Small intestine (tissue), 7 donors: ENCODE measurements at regions not wholly inside any gene's neighbourhood (a gene's known extent, or its start where the extent isn't known, plus 50 kb on each side); places are given as distances from the start of the nearest gene placed in this dataset.
"Not testable (repeated sequence)": the region's sequence is repeated elsewhere in the genome, so short reads cannot be mapped to it uniquely, and the experiment has no call there.

Source experiments
- DNase-seq, 2 donors: peaks; one replicate each; pipeline versions ENCODE4 v3.0.0 to v3.0.0-alpha.2; 2013
- FAIRE-seq: peaks from 2 replicates; lab custom pipeline; 2012; peaks lifted over from hg19 to GRCh38; lab: Jason Lieb, UNC
- H3K27ac ChIP-seq, 3 donors: one replicate each; pipeline ENCODE4 v1.5.1; 2013; ENCODE audit warnings: low read length in 2 of 3, mild to moderate bottlenecking in 2 of 3, control low read depth in 1 of 3, inconsistent platforms in 1 of 3, low read depth in 1 of 3, moderate library complexity in 1 of 3
- H3K27me3 ChIP-seq, 3 donors: one replicate each; pipeline ENCODE4 v1.6.1; 2013; ENCODE audit warnings: low read length in 3 of 3, inconsistent platforms in 1 of 3; ENCODE audit not compliant: control insufficient read depth in 3 of 3, insufficient read depth in 3 of 3
- H3K36me3 ChIP-seq, 3 donors: one replicate each; pipeline ENCODE4 v1.6.1; 2013; ENCODE audit warnings: low read length in 3 of 3, inconsistent platforms in 1 of 3, low read depth in 1 of 3, mild to moderate bottlenecking in 1 of 3, moderate library complexity in 1 of 3; ENCODE audit not compliant: control insufficient read depth in 3 of 3, insufficient read depth in 2 of 3
- H3K4me1 ChIP-seq, 3 donors: one replicate each; pipeline ENCODE4 v1.6.1; 2013; ENCODE audit warnings: low read length in 2 of 3, inconsistent platforms in 1 of 3, low read depth in 1 of 3, mild to moderate bottlenecking in 1 of 3, moderate library complexity in 1 of 3; ENCODE audit not compliant: control insufficient read depth in 3 of 3, insufficient read depth in 2 of 3
- H3K4me3 ChIP-seq, 3 donors: one replicate each; pipeline ENCODE4 v1.5.1; 2013; ENCODE audit warnings: low read length in 3 of 3, control low read depth in 1 of 3, inconsistent platforms in 1 of 3, low read depth in 1 of 3, mild to moderate bottlenecking in 1 of 3, moderate library complexity in 1 of 3
- H3K9me3 ChIP-seq, 2 donors: one replicate each; pipeline ENCODE4 v1.6.1; 2013; ENCODE audit warnings: low read depth in 1 of 2, low read length in 1 of 2; ENCODE audit not compliant: control insufficient read depth in 2 of 2, insufficient read depth in 1 of 2
- WGBS, 3 donors: extraction: QIAGEN DNeasy Blood & Tissue Kit; methylation state at CpG; one replicate each; pipeline ENCODE4 v1.1.7; 2013; 5-methylcytosine and 5-hydroxymethylcytosine counted together
- donor health status: healthy with polysubstance abuse.
- donor health status: control.
- donor health status: control.
- donor health status: Bipolar disorder and iron deficiency.
- donor health status: healthy.

- H3K27me3 ChIP-seq: no peaks in the 10 kb centered on the region
- no peaks in the 10 kb centered on the region for H3K9me3 ChIP-seq
- no peak for FAIRE-seq
- 65 to 85% (median 78%) methylated on average over 5 of the region's 5 CpGs for WGBS, 3 donors
- DNase-seq: no peak
- no peaks in the 10 kb centered on the region for H3K4me1 ChIP-seq
- no peak overlapping the region for H3K4me3 ChIP-seq
- no peaks in the 10 kb centered on the region for H3K36me3 ChIP-seq
- no peak overlapping the region for H3K27ac ChIP-seq
These were observed 365.4 kb downstream of the LRRIQ3 start for GRCh38 chr1:73832276-73833181.

- 80 to 87% (median 86%) methylated on average over 3 of the region's 3 CpGs for WGBS, 3 donors
- H3K9me3 ChIP-seq, H3K27ac ChIP-seq, H3K4me1 ChIP-seq, H3K27me3 ChIP-seq, H3K4me3 ChIP-seq, DNase-seq, FAIRE-seq, H3K36me3 ChIP-seq: not testable (repeated sequence)
These were observed 370.7 kb downstream of the LRRIQ3 start for GRCh38 chr1:73827283-73827682.

- no peaks in the 10 kb centered on the region for H3K9me3 ChIP-seq
- DNase-seq: no peak
- no peak overlapping the region for H3K27ac ChIP-seq
- H3K27me3 ChIP-seq: no peaks in the 10 kb centered on the region
- 37 to 76% (median 46%) methylated on average over 4 of the region's 4 CpGs for WGBS, 3 donors
- no peaks in the 10 kb centered on the region for H3K4me1 ChIP-seq
- peak; percentile 44 for FAIRE-seq
- no peaks in the 10 kb centered on the region for H3K36me3 ChIP-seq
- H3K4me3 ChIP-seq: no peak overlapping the region
These were observed 373.9 kb downstream of the LRRIQ3 start for GRCh38 chr1:73824065-73824464.

- peaks cover 0 to 4% of the 10 kb centered on the region in 2 donors for H3K9me3 ChIP-seq
- H3K4me3 ChIP-seq: no peak overlapping the region
These were observed 376.5 kb downstream of the LRRIQ3 start for GRCh38 chr1:73821520-73821919.

GRCh38 chr1:73820843-73821242, 377.1 kb downstream of the LRRIQ3 start:
- Histone ChIP-seq H3K4me3 (no peak overlapping the region), H3K36me3 (no peaks in the 10 kb centered on the region), H3K9me3 (peaks cover 0 to 4% of the 10 kb centered on the region in 2 donors), H3K27ac (no peak overlapping the region), H3K27me3 (no peaks in the 10 kb centered on the region), H3K4me1 (no peaks in the 10 kb centered on the region)
- DNase-seq (no peak), FAIRE-seq (no peak)
- WGBS, 3 donors: 86 to 98% (median 91%) methylated on average over 1 of the region's 1 CpG

More at GRCh38 chr1:73821520-73821919, 376.5 kb downstream of the LRRIQ3 start:
- FAIRE-seq (no peak), DNase-seq (no peak)
- H3K4me1 ChIP-seq: no peaks in the 10 kb centered on the region
- no peaks in the 10 kb centered on the region for H3K27me3 ChIP-seq
- H3K27ac ChIP-seq: no peak overlapping the region
- no peaks in the 10 kb centered on the region for H3K36me3 ChIP-seq

GRCh38 chr1:73813716-73814115, 384.3 kb downstream of the LRRIQ3 start:
- Histone ChIP-seq H3K4me3 (no peak overlapping the region), H3K27ac (no peak overlapping the region)
- peak in 1 of 2 donors; percentile 2 for DNase-seq

GRCh38 chr1:73813236-73813635, 384.7 kb downstream of the LRRIQ3 start:
- Histone ChIP-seq H3K9me3 (peaks cover 0 to 4% of the 10 kb centered on the region in 2 donors), H3K4me3 (no peak overlapping the region), H3K27ac (no peak overlapping the region), H3K27me3 (no peaks in the 10 kb centered on the region), H3K4me1 (no peaks in the 10 kb centered on the region), H3K36me3 (no peaks in the 10 kb centered on the region)
- 65 to 74% (median 67%) methylated on average over 2 of the region's 2 CpGs for WGBS, 3 donors
- DNase-seq: no peak
- no peak for FAIRE-seq

More at GRCh38 chr1:73813716-73814115, 384.3 kb downstream of the LRRIQ3 start:
- no peak for FAIRE-seq
- WGBS, 3 donors: 22 to 58% (median 45%) methylated on average over 2 of the region's 2 CpGs
- no peaks in the 10 kb centered on the region for H3K27me3 ChIP-seq
- H3K4me1 ChIP-seq: no peaks in the 10 kb centered on the region
- H3K9me3 ChIP-seq: peaks cover 0 to 4% of the 10 kb centered on the region in 2 donors
- H3K36me3 ChIP-seq: no peaks in the 10 kb centered on the region

GRCh38 chr1:73811798-73812197, 386.2 kb downstream of the LRRIQ3 start:
- no peaks in the 10 kb centered on the region for H3K27me3 ChIP-seq
- H3K4me3 ChIP-seq: no peak overlapping the region
- H3K27ac ChIP-seq: no peak overlapping the region
- no peak for FAIRE-seq
- no peak for DNase-seq
- H3K36me3 ChIP-seq: no peaks in the 10 kb centered on the region
- H3K9me3 ChIP-seq: no peaks in the 10 kb centered on the region
- H3K4me1 ChIP-seq: no peaks in the 10 kb centered on the region
- WGBS, 3 donors: 79 to 87% (median 82%) methylated on average over 3 of the region's 3 CpGs
